DMS153 treated with DMSO at 0.1 percent for 48 hours (cell line): ENCODE measurements at regions not wholly inside any gene's neighbourhood (a gene's known extent, or its start where the extent isn't known, plus 50 kb on each side); places are given as distances from the start of the nearest gene placed in this dataset.
"Not testable (repeated sequence)": the region's sequence is repeated elsewhere in the genome, so short reads cannot be mapped to it uniquely, and the experiment has no call there.

Experiments
- DNase-seq: peaks from one replicate; lab custom pipeline; 2025; ENCODE audit not compliant: unreplicated experiment; lab: John Stamatoyannopoulos, UW

DNA sequence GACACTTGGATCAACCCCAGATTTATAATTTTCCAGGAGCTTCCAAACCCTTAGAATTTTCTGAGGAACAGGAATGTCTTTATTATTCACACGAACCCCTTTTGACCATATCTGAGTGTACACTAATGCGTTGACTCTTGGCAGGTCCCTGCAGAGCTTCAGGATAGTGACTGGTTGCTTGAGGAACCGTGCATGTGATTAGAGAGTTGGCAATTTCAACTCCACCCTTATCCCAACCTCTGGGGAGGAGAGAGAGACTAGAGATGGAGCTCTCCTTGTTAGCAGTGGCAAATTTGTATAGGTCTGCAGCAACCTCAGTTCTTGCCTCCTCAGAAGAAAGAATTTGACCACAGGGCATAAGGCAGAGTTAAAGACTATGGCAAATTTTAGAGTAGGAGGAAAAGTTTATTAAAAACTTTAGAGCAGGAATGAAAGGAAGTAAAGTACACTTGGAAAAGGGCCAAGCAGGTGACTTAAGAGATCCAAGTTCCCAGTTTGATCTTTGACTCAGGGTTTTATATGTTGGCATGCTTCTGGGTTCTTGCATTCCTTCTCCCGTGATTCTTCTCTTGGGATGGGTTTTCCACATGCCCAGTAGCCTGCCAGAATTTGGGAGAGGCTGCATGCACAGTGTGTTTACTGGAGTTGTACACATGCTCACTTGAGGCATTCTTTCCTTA, 93.8 kb upstream of the ETV3 start:
- no peak for DNase-seq

GRCh38 chr1:157230500-157230899, 92.3 kb upstream of the ETV3 start:
- no peak for DNase-seq

- no peak for DNase-seq
These were observed 89.5 kb upstream of the ETV3 start for GRCh38 chr1:157227700-157228099.

- no peak for DNase-seq
These were observed 88.5 kb upstream of the ETV3 start for GRCh38 chr1:157226739-157227138.

- DNase-seq, result no peak
These were observed 81.4 kb upstream of the ETV3 start for GRCh38 chr1:157219600-157219999.

DNA sequence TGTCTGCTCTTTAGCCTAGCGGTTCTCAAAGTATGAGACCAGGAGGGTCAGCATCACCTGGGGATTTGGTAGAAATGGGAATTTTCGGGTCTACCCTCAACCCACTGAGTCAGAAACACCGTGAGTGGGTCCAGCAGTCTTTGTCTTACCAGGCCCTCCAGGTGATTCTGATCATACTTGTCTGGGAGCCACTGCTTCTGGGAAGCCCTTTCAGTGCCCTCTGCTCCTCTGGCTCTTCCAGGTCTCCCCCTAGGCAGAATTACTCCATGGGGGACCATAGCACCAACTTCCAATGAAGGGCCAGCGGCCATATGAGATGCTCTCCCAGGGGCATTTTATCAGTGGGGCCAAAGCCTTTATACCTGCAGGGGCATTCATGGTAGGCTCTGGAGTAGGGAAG, 81.0 kb upstream of the ETV3 start:
- DNase-seq, result no peak

DNA sequence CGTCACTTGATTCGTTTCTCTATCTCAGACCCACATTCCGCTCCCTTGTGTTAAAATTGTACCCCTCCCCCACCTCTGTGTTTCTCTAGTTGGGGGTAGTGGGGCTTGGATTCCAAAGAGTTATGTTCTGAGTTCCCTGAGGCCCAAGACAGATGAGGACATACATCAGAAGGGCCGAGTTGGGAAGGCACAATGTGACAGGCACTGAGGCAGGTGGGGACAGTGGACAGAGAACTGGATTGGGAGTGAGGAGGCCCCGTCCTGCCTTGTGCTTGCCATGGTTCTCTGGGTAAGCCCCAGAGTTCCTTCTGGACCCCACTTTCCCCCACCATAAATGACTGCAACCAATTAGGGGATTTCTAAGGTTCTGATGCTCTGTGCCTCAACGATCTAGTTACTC, 80.5 kb upstream of the ETV3 start:
- no peak for DNase-seq

DNA sequence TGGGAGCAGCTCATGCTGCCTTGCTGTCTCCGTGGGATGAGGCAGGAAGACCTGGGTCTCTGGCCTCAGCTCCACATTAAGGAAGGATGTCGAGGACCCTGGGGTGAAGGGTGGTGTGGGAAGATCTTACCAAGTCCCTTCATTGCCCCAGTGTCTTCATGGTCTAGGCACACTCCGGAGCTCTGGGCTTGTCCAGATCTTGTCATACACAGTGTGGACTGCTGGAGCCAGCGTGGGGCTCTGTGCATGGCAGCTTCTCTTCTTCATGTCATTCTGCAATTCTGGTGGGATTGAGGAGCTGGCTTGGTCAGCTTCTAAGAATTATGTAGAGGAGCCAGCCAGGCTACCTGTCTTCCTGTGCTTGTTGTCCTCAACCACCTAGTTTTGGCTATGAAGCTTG, 79.3 kb upstream of the ETV3 start:
- no peak for DNase-seq

- no peak for DNase-seq
These were observed 75.6 kb upstream of the ETV3 start for GRCh38 chr1:157213836-157214235.

- no peak for DNase-seq
These were observed 71.3 kb upstream of the ETV3 start for GRCh38 chr1:157209514-157209913.

DNA sequence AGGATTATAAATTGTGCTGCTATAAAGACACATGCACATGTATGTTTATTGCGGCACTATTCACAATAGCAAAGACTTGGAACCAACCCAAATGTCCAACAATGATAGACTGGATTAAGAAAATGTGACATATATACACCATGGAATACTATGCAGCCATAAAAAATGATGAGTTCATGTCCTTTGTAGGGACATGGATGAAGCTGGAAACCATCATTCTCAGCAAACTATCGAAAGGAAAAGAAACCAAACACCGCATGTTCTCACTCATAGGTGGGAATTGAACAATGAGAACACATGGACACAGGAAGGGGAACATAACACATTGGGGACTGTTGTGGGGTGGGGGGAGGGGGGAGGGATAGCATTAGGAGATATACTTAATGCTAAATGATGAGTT, 67.8 kb upstream of the ETV3 start:
- not testable (repeated sequence) for DNase-seq

DNA sequence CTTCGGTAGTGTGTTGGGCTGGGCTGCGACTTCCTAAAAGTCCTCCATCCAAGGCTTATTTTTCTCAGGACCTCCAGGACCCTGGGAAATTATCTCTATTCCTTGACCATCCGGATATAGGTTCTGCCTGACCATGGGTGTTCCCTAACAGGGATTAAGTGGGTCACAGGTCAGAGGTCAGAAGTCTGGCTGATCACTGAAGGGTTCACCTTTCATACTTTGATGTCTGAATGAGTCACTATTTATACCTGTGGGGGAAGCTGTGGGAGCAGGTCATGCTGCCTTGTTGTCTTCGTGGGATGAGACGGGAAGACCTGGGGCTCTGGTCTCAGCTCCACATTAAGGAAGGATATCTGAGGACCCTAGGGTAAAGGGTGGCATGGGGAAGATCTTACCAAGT, 65.0 kb upstream of the ETV3 start:
- no peak for DNase-seq

DNA sequence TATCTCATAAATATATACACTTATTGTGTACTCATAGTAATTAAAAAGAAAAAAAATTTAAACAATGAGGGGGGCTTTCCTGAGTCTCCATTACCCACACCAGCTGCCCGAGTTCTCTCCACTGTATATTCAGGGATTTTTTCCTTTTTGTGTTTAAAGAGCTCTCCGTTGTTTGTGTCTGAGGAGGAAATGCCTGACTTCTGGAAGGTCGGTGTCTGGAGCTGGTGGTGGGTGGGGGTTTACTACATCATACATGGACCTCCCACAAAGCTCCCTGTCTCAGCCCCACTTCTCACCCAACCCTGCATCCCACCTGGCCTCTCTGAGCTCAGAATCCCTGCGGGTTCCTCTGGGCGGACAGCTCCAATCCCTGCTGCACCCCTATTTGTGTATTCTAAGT, 64.1 kb upstream of the ETV3 start:
- no peak for DNase-seq

DNA sequence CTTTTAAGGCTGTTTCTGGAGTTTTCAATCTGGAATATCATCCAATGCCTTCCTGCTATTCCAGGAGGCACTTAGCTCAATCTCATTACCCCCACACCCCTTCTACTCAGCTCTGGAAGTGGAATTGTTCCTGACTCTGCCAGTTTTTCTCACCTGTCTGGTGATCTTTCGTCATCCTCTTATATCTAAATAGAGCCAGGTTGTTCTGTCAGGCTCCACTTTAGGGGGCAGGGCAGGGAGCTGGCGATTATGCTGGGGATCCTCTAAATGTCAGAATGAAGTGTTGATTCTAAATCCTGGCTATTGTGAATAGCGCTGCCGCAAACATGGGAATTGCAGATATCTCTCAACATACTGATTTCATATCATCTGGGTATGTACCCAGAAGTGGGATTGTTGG, 63.6 kb upstream of the ETV3 start:
- peak; percentile 27 for DNase-seq

DNA sequence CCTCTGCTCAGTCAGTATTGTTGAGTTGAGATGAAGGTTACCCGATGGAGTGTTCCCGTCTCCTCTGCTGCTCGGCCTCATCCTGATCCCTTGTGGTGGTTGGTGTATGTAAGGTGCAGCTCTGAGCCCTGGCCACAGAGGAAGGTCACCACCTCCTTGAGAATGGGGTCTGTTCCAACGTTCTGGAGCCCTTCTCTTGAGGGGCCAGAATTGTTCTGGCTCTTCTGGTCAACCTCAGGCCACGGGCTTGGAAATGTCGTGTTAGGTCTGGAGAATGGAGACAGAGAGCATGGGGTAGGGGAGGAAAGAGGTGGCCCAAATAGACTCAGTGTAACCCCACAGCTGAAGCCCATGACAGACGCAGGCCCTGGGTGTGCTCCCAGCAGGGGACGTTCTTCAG, 62.3 kb upstream of the ETV3 start:
- no peak for DNase-seq

GRCh38 chr1:157199421-157199755, 61.2 kb upstream of the ETV3 start:
- no peak for DNase-seq

DNA sequence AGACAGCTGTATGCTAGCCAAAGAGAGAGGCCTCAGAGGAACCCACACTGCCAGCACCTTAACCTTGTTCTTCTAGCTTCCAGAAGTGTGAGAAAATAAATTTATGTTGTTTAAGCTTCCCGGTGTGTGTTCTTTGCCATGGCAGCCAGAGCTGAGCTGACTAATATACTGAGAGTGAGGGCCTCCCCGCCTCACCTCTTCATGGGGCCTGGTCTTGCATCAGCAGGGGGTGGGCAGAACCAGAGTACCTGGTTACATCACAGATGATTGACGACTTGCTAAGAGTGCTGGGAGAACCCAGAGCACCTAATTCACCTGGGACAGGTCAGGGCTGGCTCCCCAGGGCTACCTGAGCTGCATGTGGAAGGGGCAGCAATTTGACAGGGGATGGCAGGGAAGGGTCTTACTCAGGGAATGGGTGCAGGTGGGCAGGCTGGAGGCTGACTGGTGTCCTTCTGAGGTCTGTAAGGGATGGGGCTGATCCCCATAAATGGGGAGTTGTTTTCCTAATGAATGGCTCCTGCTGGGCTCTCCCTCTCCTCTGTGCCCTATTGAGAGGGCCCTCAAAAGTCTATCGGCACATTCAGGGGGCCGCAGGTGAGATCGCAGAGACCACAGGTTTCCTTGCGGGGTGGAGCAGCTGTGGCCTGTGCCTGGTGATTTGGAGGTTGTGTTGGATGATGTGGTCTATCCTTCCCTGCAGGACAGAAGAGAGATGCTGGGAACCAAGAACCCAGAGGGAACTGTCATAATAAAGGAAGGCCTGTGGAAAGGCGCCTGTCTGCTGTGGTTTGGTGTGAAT, 60.6 kb upstream of the ETV3 start:
- DNase-seq, result no peak

GRCh38 chr1:157197906-157198435, 59.8 kb upstream of the ETV3 start:
- DNase-seq, result no peak

- not testable (repeated sequence) for DNase-seq
These were observed 58.7 kb upstream of the ETV3 start for GRCh38 chr1:157196670-157197456.

- no peak for DNase-seq
These were observed 58.0 kb upstream of the ETV3 start for GRCh38 chr1:157196245-157196543.

DNA sequence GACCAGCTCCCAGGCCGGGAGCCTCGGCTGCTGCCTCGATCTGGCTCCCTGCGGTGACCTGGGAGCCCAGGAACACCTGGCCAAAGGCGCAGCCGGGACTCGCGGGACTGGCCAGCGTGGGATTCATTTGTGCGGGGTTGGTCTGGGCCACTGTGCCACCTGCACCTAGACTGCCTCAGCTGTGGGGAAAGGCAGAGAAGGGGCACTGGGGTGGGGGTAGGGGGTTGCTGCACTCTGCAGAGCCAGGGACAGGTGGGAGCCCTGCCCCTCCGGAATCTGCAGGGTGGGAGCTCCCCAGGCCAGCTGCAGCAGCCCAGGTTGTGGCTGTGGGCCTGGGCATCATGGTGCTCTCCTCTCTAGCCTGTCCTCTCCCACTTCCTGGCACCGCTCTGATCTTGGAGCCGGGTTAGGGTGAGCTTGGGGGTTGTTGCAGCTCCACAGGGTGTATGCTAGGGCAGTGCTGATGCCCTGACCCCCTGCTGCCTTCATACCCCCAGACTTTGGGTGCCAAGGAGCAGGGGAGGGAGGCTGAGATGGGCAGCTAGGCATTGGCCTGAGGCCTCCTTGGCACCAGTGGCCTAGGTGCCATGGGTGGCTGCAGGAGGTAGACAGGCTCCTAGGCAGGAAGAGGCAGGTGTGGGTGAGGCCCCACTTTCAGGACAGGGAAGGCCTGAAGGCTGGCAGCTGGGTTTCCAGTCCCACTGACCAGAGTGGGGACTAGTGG, 57.5 kb upstream of the ETV3 start:
- no peak for DNase-seq
